Omental fat pad (tissue), 3 donors: ENCODE measurements at regions not wholly inside any gene's neighbourhood (a gene's known extent, or its start where the extent isn't known, plus 50 kb on each side); places are given as distances from the start of the nearest gene placed in this dataset.

Source experiments
- ATAC-seq: fragments of 150-250 bp; one replicate; pipeline ENCODE4 v1.9.1; 2016; ENCODE audit warnings: mild to moderate bottlenecking, moderate library complexity; ENCODE audit not compliant: low FRiP score
- DNase-seq: peaks from one replicate; pipeline ENCODE4 v3.0.0-alpha.2; 2019; ENCODE audit warnings: low spot score
- TF ChIP-seq, protein P1 (sequence below), 3 donors: fragments of 450-650 bp; IDR thresholded peaks; one replicate each; pipeline ENCODE4 v1.5.1; 2016 to 2017; ENCODE audit warnings: antibody characterized with exemption in 3 of 3, mild to moderate bottlenecking in 3 of 3, moderate library complexity in 2 of 3

DNA sequence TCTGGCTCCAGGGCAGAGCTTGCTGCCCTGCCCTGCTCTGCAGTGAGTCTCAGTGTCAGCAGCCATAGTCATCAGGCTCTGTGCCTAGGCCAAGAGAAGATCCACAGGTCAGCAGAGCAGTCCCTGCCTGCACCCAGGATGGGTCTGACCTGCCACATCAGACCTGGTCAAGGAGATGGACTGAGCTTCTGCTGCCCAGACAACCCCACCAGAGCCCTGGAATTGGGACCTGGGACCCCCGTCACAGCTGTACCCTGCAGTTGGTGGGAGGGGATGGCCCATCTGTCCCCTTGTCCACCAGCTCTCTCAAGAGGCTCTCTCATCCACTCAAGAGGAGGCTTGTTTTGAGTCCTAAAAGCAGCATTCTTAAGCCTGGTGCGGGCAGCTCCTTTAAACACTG is 142.6 kb downstream of the TFCP2L1 start:
- no peak for ATAC-seq
- TF ChIP-seq, protein P1, sequence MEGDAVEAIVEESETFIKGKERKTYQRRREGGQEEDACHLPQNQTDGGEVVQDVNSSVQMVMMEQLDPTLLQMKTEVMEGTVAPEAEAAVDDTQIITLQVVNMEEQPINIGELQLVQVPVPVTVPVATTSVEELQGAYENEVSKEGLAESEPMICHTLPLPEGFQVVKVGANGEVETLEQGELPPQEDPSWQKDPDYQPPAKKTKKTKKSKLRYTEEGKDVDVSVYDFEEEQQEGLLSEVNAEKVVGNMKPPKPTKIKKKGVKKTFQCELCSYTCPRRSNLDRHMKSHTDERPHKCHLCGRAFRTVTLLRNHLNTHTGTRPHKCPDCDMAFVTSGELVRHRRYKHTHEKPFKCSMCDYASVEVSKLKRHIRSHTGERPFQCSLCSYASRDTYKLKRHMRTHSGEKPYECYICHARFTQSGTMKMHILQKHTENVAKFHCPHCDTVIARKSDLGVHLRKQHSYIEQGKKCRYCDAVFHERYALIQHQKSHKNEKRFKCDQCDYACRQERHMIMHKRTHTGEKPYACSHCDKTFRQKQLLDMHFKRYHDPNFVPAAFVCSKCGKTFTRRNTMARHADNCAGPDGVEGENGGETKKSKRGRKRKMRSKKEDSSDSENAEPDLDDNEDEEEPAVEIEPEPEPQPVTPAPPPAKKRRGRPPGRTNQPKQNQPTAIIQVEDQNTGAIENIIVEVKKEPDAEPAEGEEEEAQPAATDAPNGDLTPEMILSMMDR (IDR thresholded peaks at IDR 0.05) = no peak

DNA sequence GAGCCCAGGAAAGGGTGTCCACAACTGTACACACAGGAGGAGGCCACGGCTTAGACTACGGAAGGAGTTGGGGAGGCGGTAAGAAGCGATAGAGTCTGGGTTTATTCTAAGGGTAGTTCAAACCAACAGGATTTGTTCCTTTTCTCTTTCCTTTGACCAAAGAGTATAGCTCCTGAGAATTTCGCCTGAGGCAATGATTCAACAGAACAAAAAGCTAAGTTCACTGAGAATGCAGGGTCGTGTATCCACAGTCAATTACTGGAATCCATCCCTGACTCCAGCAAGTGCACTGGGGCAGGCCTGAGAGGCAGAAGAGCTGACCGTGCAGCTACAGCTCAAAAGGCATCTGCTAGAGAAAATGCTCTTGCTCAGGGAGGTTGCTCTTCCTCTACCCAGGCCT is 140.9 kb downstream of the TFCP2L1 start:
- ATAC-seq (no peak), DNase-seq (no peak)
- TF ChIP-seq, protein P1 (IDR thresholded peaks at IDR 0.05) = no peak

More for the DNA sequence above, 142.6 kb downstream of the TFCP2L1 start:
- no peak for DNase-seq

- TF ChIP-seq, protein P1 (IDR thresholded peaks at IDR 0.05) = no peak
- ATAC-seq = no peak
- no peak for DNase-seq
Measured at GRCh38 chr2:121146630-121147029, 138.4 kb downstream of the TFCP2L1 start.

DNA sequence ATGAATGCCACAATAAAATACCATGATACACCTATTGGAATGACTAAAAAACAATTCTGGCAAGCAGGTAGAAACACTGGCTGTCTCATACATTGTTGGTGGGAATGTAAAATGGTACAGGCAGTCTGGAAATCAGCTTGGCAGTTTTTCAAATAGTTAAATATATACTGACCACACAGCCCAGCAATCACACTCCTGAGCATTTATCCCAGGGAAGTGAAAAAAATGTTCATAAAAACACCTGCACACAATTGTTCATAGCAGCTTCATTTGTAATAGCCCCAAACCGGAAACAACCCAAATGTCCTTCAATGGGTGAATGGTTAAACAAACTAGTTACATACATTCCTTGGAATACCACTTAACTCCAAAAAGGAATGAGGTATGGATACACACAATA is 137.2 kb downstream of the TFCP2L1 start:
- DNase-seq = no peak
- TF ChIP-seq, protein P1 (IDR thresholded peaks at IDR 0.05) = no peak
- ATAC-seq = no peak

GRCh38 chr2:121148481-121148880 is 136.5 kb downstream of the TFCP2L1 start:
- TF ChIP-seq, protein P1 (IDR thresholded peaks at IDR 0.05) = no peak
- DNase-seq (no peak), ATAC-seq (no peak)

GRCh38 chr2:121149384-121149783 is 135.6 kb downstream of the TFCP2L1 start:
- TF ChIP-seq, protein P1 (IDR thresholded peaks at IDR 0.05) = no peak
- ATAC-seq = no peak
- no peak for DNase-seq

DNA sequence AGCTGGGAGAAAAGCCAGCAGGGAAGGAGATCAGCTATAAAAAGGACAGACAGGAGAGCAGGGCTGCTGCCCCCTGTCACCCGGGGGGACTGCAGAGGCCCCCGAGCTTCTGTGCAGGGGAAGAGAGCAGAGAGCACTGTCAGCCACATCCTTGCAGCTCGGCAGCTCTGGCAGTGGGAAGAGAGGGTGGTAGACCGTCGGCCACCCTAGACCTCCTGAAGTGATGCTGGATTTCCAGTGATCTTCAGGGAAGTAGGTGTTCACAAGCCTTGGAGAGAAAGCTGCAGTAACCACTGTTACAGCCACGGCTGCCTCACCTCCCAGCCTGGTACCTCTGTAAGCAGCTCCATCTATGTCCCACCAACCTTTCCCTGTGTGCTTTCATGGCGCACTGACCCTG is 134.9 kb downstream of the TFCP2L1 start:
- ATAC-seq (no peak), DNase-seq (no peak)
- TF ChIP-seq, protein P1 (IDR thresholded peaks at IDR 0.05) = no peak
